CD14-positive monocyte (primary cell): ENCODE measurements at regions not wholly inside any gene's neighbourhood (a gene's known extent, or its start where the extent isn't known, plus 50 kb on each side); places are given as distances from the start of the nearest gene placed in this dataset.

ENCODE experiments used
- DNase-seq, 3 donors: peaks; one replicate each; pipeline ENCODE4 v3.0.0-alpha.2; 2011 to 2022
- H2AFZ ChIP-seq: 2 replicates; pipeline ENCODE4 v1.6.0; 2012; ENCODE audit warnings: mild to moderate bottlenecking, low read depth, low read length, inconsistent platforms; ENCODE audit not compliant: insufficient read depth, poor library complexity, severe bottlenecking
- H3K27ac ChIP-seq, 2 donors: 1 replicate in 1 of 2; 2 replicates in 1 of 2; pipeline ENCODE4 v1.5.1; 2012 to 2013; ENCODE audit warnings: low read length in 2 of 2, control low read depth in 1 of 2, inconsistent platforms in 1 of 2, low read depth in 1 of 2, mild to moderate bottlenecking in 1 of 2
- H3K27me3 ChIP-seq, 2 donors: one replicate each; pipeline versions ENCODE4 v1.6.0 to v1.6.1; 2011 to 2013; ENCODE audit warnings: low read length in 2 of 2; ENCODE audit not compliant: control insufficient read depth in 2 of 2, insufficient read depth in 2 of 2
- H3K36me3 ChIP-seq, 2 donors: replicated peaks in 1 of 2; 1 replicate in 1 of 2; 2 replicates in 1 of 2; pipeline versions ENCODE4 v1.5.1 to v1.6.1; 2012 to 2013; ENCODE audit warnings: low read length in 2 of 2, control low read depth in 1 of 2, inconsistent platforms in 1 of 2, mild to moderate bottlenecking in 1 of 2; ENCODE audit not compliant: insufficient read depth in 2 of 2, control insufficient read depth in 1 of 2
- H3K4me1 ChIP-seq, 2 donors: 1 replicate in 1 of 2; 2 replicates in 1 of 2; pipeline versions ENCODE4 v1.5.1 to v1.6.1; 2012 to 2013; ENCODE audit warnings: low read length in 2 of 2, control low read depth in 1 of 2, inconsistent platforms in 1 of 2, mild to moderate bottlenecking in 1 of 2, moderate library complexity in 1 of 2; ENCODE audit not compliant: insufficient read depth in 2 of 2, control insufficient read depth in 1 of 2
- H3K4me2 ChIP-seq: replicated peaks from 2 replicates; pipeline ENCODE3; 2012; ENCODE audit warnings: low read length, moderate library complexity, mild to moderate bottlenecking; ENCODE audit not compliant: poor library complexity, severe bottlenecking; ENCODE audit errors: extremely low read depth
- H3K4me3 ChIP-seq, 3 experiments: fragments of 200-600 bp in 1 of 3; sonication (generic) in 1 of 3; replicated peaks in 1 of 3; 1 replicate in 2 of 3; 2 replicates in 1 of 3; pipeline ENCODE4 v1.5.1; 2011 to 2013; ENCODE audit warnings: low read length in 3 of 3, mild to moderate bottlenecking in 3 of 3, control low read depth in 2 of 3, low read depth in 2 of 3, inconsistent platforms in 1 of 3, moderate library complexity in 1 of 3
- H3K79me2 ChIP-seq: 2 replicates; pipeline ENCODE4 v1.6.0; 2012; ENCODE audit warnings: mild to moderate bottlenecking, control low read depth, inconsistent platforms, low read length, moderate library complexity; ENCODE audit not compliant: insufficient read depth
- H3K9ac ChIP-seq: 2 replicates; pipeline ENCODE4 v1.6.0; 2017; ENCODE audit warnings: low read length, mild to moderate bottlenecking; ENCODE audit not compliant: insufficient read depth, poor library complexity, severe bottlenecking
- H3K9me3 ChIP-seq, 2 donors: replicated peaks in 1 of 2; 1 replicate in 1 of 2; 2 replicates in 1 of 2; pipeline versions ENCODE4 v1.5.1 to v1.6.1; 2012 to 2013; ENCODE audit warnings: low read length in 2 of 2, control low read depth in 1 of 2; ENCODE audit not compliant: control insufficient read depth in 1 of 2, insufficient read depth in 1 of 2
- H4K20me1 ChIP-seq: 2 replicates; pipeline ENCODE4 v1.6.0; 2012; ENCODE audit warnings: mild to moderate bottlenecking, low read length, control low read depth, moderate library complexity; ENCODE audit not compliant: insufficient read depth
- H3K27ac Mint-ChIP-seq, 7 donors: one replicate each; pipeline ENCODE4 v1.8.0; 2020; ENCODE audit warnings: mild to moderate bottlenecking in 7 of 7, mixed read lengths in 7 of 7, moderate library complexity in 6 of 7, inconsistent platforms in 2 of 7
- H3K27me3 Mint-ChIP-seq, 3 donors: one replicate each; pipeline ENCODE4 v1.8.0; 2021 to 2022; ENCODE audit warnings: low read depth in 3 of 3, mild to moderate bottlenecking in 3 of 3, mixed read lengths in 3 of 3, moderate library complexity in 3 of 3, inconsistent platforms in 1 of 3
- H3K36me3 Mint-ChIP-seq, 2 donors: one replicate each; pipeline ENCODE4 v1.8.0; 2020; ENCODE audit warnings: mixed read lengths in 2 of 2, inconsistent platforms in 1 of 2, mild to moderate bottlenecking in 1 of 2
- H3K4me1 Mint-ChIP-seq: one replicate; pipeline ENCODE4 v1.8.0; 2020; ENCODE audit warnings: mild to moderate bottlenecking, mixed read lengths
- H3K4me3 Mint-ChIP-seq, 2 donors: one replicate each; pipeline ENCODE4 v1.8.0; 2020; ENCODE audit warnings: mild to moderate bottlenecking in 2 of 2, mixed read lengths in 2 of 2, moderate library complexity in 1 of 2
- H3K9me3 Mint-ChIP-seq, 7 donors: one replicate each; pipeline ENCODE4 v1.8.0; 2020 to 2022; ENCODE audit warnings: mixed read lengths in 7 of 7, mild to moderate bottlenecking in 6 of 7, moderate library complexity in 6 of 7, inconsistent platforms in 2 of 7
- CTCF ChIP-seq: fragments of 200-600 bp; IDR thresholded peaks from one replicate; pipeline ENCODE4 v1.8.0; 2022; ENCODE audit warnings: antibody characterized with exemption, mild to moderate bottlenecking
- WGBS: methylation state at CpG from one replicate; pipeline ENCODE4 v1.1.5; 2013; ENCODE audit warnings: missing lambda C conversion rate; ENCODE audit not compliant: insufficient coverage; 5-methylcytosine and 5-hydroxymethylcytosine counted together
- intact Hi-C, 2 donors: fragments of 100-400 bp; cut with micrococcal nuclease; formaldehyde crosslinking; loops; one replicate each; pipeline versions ENCODE4 v1.15.0 to v1.15.1; 2023

- H3K9me3 Mint-ChIP-seq, result peaks cover 0 to 8% (median 3%) of the 10 kb centered on the region in 7 donors
- no peak for DNase-seq
- Histone ChIP-seq H3K36me3 (no peaks in the 10 kb centered on the region), H3K9ac (no peak overlapping the region), H3K4me3 (no peak overlapping the region), H3K4me2 (no peak overlapping the region), H3K9me3 (peaks cover 0 to 3% of the 10 kb centered on the region in 2 donors), H3K79me2 (no peaks in the 10 kb centered on the region), H4K20me1 (no peaks in the 10 kb centered on the region), H2AFZ (no peak overlapping the region), H3K27ac (no peak overlapping the region), H3K4me1 (no peaks in the 10 kb centered on the region), H3K27me3 (no peaks in the 10 kb centered on the region)
- H3K36me3 Mint-ChIP-seq, result no peaks in the 10 kb centered on the region
- no peak overlapping the region for H3K27ac Mint-ChIP-seq
- intact Hi-C loops, result no loop called here
- TF ChIP-seq CTCF, result no peak
- H3K27me3 Mint-ChIP-seq, result no peaks in the 10 kb centered on the region
- WGBS, result 79% methylated on average over 2 of the region's 3 CpGs
- no peaks in the 10 kb centered on the region for H3K4me1 Mint-ChIP-seq
- no peak overlapping the region for H3K4me3 Mint-ChIP-seq
Observed at GRCh38 chr18:67790527-67790926, 274.0 kb upstream of the DSEL start.

DNA sequence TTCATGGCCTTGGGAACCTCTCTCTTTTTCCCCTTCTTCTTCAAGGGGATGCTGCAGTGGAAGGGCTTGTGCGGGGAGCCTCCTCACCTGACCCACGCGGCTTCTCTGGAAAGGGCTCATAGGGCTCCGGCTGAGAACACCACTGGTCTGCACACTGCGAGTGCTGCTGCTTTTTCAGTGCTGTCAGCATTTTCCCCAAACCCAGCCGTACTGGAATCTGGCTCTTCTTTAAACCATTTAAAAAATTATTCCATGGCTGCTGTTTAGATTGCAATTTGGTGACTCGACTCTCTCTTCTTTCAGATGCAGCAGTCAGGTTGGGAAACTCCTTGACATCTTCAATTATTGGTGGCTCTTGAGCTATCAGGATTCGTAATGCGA is 272.6 kb upstream of the DSEL start:
- Mint-ChIP-seq H3K4me3 (no peak overlapping the region), H3K4me1 (no peaks in the 10 kb centered on the region), H3K9me3 (peaks cover 0 to 8% (median 3%) of the 10 kb centered on the region in 7 donors), H3K27me3 (no peaks in the 10 kb centered on the region), H3K27ac (no peak overlapping the region), H3K36me3 (no peaks in the 10 kb centered on the region)
- H3K9ac ChIP-seq, result no peak overlapping the region
- no peak overlapping the region for H3K4me3 ChIP-seq
- no peaks in the 10 kb centered on the region for H3K4me1 ChIP-seq
- no peaks in the 10 kb centered on the region for H4K20me1 ChIP-seq
- no peaks in the 10 kb centered on the region for H3K36me3 ChIP-seq
- no peaks in the 10 kb centered on the region for H3K27me3 ChIP-seq
- H2AFZ ChIP-seq, result no peak overlapping the region
- DNase-seq, result no peak
- peaks cover 0 to 3% of the 10 kb centered on the region in 2 donors for H3K9me3 ChIP-seq
- no peak overlapping the region for H3K27ac ChIP-seq
- H3K4me2 ChIP-seq, result no peak overlapping the region
- intact Hi-C loops, result no loop called here
- H3K79me2 ChIP-seq, result no peaks in the 10 kb centered on the region
- TF ChIP-seq CTCF, result no peak
- WGBS, result 80% methylated on average over 8 of the region's 9 CpGs
